Tibial nerve (tissue), 4 donors: ENCODE measurements at regions not wholly inside any gene's neighbourhood (a gene's known extent, or its start where the extent isn't known, plus 50 kb on each side); places are given as distances from the start of the nearest gene placed in this dataset.

Experiments
- DNase-seq, 2 donors: peaks; one replicate each; pipeline ENCODE4 v3.0.0-alpha.2; 2019; ENCODE audit warnings: low spot score in 2 of 2
- H3K27ac ChIP-seq, 4 donors: fragments of 200-600 bp; sonication (generic) in 3 of 4; one replicate each; pipeline ENCODE4 v1.5.1; 2017 to 2019; ENCODE audit warnings: mild to moderate bottlenecking in 1 of 4
- H3K27me3 ChIP-seq, 2 donors: fragments of 200-600 bp; sonication (generic) in 1 of 2; one replicate each; pipeline versions ENCODE4 v1.5.1 to v1.6.0; 2017 to 2019
- H3K36me3 ChIP-seq, 3 donors: fragments of 200-600 bp; sonication (generic); one replicate each; pipeline ENCODE4 v1.5.1; 2018 to 2019
- H3K4me1 ChIP-seq, 4 donors: fragments of 200-600 bp; sonication (generic) in 3 of 4; one replicate each; pipeline ENCODE4 v1.5.1; 2017 to 2019
- H3K4me3 ChIP-seq, 4 donors: fragments of 200-600 bp; sonication (generic) in 3 of 4; one replicate each; pipeline ENCODE4 v1.5.1; 2017 to 2019; ENCODE audit warnings: mild to moderate bottlenecking in 1 of 4, moderate library complexity in 1 of 4
- H3K9me3 ChIP-seq, 4 donors: fragments of 200-600 bp; sonication (generic) in 3 of 4; one replicate each; pipeline ENCODE4 v1.5.1; 2017 to 2019
- CTCF ChIP-seq, 5 experiments: fragments of 200-600 bp in 3 of 5; fragments of 450-650 bp in 2 of 5; sonication (generic) in 3 of 5; IDR thresholded peaks; one replicate each; pipeline ENCODE4 v1.5.1; 2016 to 2019; ENCODE audit warnings: antibody characterized with exemption in 5 of 5, mild to moderate bottlenecking in 3 of 5, moderate library complexity in 2 of 5
- EP300 ChIP-seq, 2 donors: sonication (generic); formaldehyde crosslinking; IDR thresholded peaks; one replicate each; pipeline ENCODE4 v1.6.1; 2017; ENCODE audit warnings: antibody characterized with exemption in 2 of 2, mild to moderate bottlenecking in 1 of 2
- POLR2A ChIP-seq, 2 donors: fragments of 450-650 bp; IDR thresholded peaks; one replicate each; pipeline ENCODE4 v1.6.1; 2017; ENCODE audit warnings: antibody characterized with exemption in 2 of 2, mild to moderate bottlenecking in 2 of 2, moderate library complexity in 2 of 2
- WGBS, 2 donors: methylation state at CpG; one replicate each; pipeline ENCODE4 v1.1.5; 2018; 5-methylcytosine and 5-hydroxymethylcytosine counted together

- TF ChIP-seq EP300 (IDR thresholded peaks at IDR 0.05) (no peak), CTCF (IDR thresholded peaks at IDR 0.05) (no peak), POLR2A (IDR thresholded peaks at IDR 0.05) (no peak)
- Histone ChIP-seq H3K4me3 (no peak overlapping the region), H3K4me1 (no peaks in the 10 kb centered on the region), H3K27ac (no peak overlapping the region), H3K36me3 (no peaks in the 10 kb centered on the region), H3K9me3 (peaks cover 0 to 2% (median 0%) of the 10 kb centered on the region in 4 donors), H3K27me3 (no peaks in the 10 kb centered on the region)
- WGBS, 2 donors: 74 to 89% methylated on average over 1 of the region's 1 CpG
- DNase-seq: no peak
Measured at GRCh38 chr11:127340438-127340837, 339.9 kb upstream of the KIRREL3 start.

- H3K4me1 ChIP-seq: no peaks in the 10 kb centered on the region
- 88 to 91% methylated on average over 1 of the region's 1 CpG for WGBS, 2 donors
- no peaks in the 10 kb centered on the region for H3K27me3 ChIP-seq
- no peak for DNase-seq
- H3K27ac ChIP-seq: no peak overlapping the region
- peaks cover 0 to 2% (median 0%) of the 10 kb centered on the region in 4 donors for H3K9me3 ChIP-seq
- no peaks in the 10 kb centered on the region for H3K36me3 ChIP-seq
- TF ChIP-seq POLR2A (IDR thresholded peaks at IDR 0.05) (no peak), EP300 (IDR thresholded peaks at IDR 0.05) (no peak), CTCF (IDR thresholded peaks at IDR 0.05) (no peak)
- no peak overlapping the region for H3K4me3 ChIP-seq
Measured at GRCh38 chr11:127339376-127339775, 338.8 kb upstream of the KIRREL3 start.

GRCh38 chr11:127338380-127339259 is 338.1 kb upstream of the KIRREL3 start:
- WGBS, 2 donors: 74 to 79% methylated on average over 6 of the region's 6 CpGs
- H3K9me3 ChIP-seq: peaks cover 0 to 2% (median under 1%) of the 10 kb centered on the region in 4 donors
- TF ChIP-seq CTCF (IDR thresholded peaks at IDR 0.05): no peak
- TF ChIP-seq POLR2A (IDR thresholded peaks at IDR 0.05): no peak
- no peak for TF ChIP-seq EP300 (IDR thresholded peaks at IDR 0.05)
- H3K27ac ChIP-seq: no peak overlapping the region
- H3K27me3 ChIP-seq: no peaks in the 10 kb centered on the region
- no peak for DNase-seq
- H3K4me3 ChIP-seq: no peak overlapping the region
- H3K36me3 ChIP-seq: no peaks in the 10 kb centered on the region
- no peaks in the 10 kb centered on the region for H3K4me1 ChIP-seq

- H3K9me3 ChIP-seq: peaks cover 0 to 14% (median 7%) of the 10 kb centered on the region in 4 donors
- no peak overlapping the region for H3K27ac ChIP-seq
- H3K4me3 ChIP-seq: no peak overlapping the region
- H3K4me1 ChIP-seq: no peaks in the 10 kb centered on the region
- no peaks in the 10 kb centered on the region for H3K36me3 ChIP-seq
- no peak for DNase-seq
- no peaks in the 10 kb centered on the region for H3K27me3 ChIP-seq
- TF ChIP-seq EP300 (IDR thresholded peaks at IDR 0.05) (no peak), POLR2A (IDR thresholded peaks at IDR 0.05) (no peak), CTCF (IDR thresholded peaks at IDR 0.05) (no peak)
- 74 to 84% methylated on average over 1 of the region's 1 CpG for WGBS, 2 donors
Measured at GRCh38 chr11:127334466-127334865, 333.9 kb upstream of the KIRREL3 start.

GRCh38 chr11:127332896-127333295 is 332.3 kb upstream of the KIRREL3 start:
- Histone ChIP-seq H3K27me3 (no peaks in the 10 kb centered on the region), H3K4me3 (no peak overlapping the region), H3K36me3 (no peaks in the 10 kb centered on the region), H3K4me1 (no peaks in the 10 kb centered on the region), H3K27ac (no peak overlapping the region), H3K9me3 (peaks cover 0 to 14% (median 7%) of the 10 kb centered on the region in 4 donors)
- DNase-seq: no peak
- TF ChIP-seq EP300 (IDR thresholded peaks at IDR 0.05) (no peak), CTCF (IDR thresholded peaks at IDR 0.05) (no peak), POLR2A (IDR thresholded peaks at IDR 0.05) (no peak)
- 85 to 88% methylated on average over 2 of the region's 2 CpGs for WGBS, 2 donors
